OCI-LY7 (cell line): ENCODE measurements at regions not wholly inside any gene's neighbourhood (a gene's known extent, or its start where the extent isn't known, plus 50 kb on each side); places are given as distances from the start of the nearest gene placed in this dataset.

ENCODE experiments used
- BruUV-seq: library from RNA; stranded (reverse); fragments of 400-500 nt; replicated peaks from 2 replicates; lab custom pipeline; 2021; lab: Mats Ljungman, UMichigan
- CTCF ChIA-PET: fragments of 300-600 bp; sonication (Branson Sonifier 250); formaldehyde crosslinking; loops from one replicate; lab custom pipeline; 2022; ENCODE audit warnings: antibody characterized with exemption; ENCODE audit not compliant: unreplicated experiment; lab: Charles Lee
- POLR2A ChIA-PET: fragments of 300-600 bp; sonication (Branson Sonifier 250); formaldehyde crosslinking; loops from one replicate; lab custom pipeline; 2022; ENCODE audit warnings: antibody characterized with exemption; lab: Charles Lee
- DNase-seq: peaks from one replicate; pipeline ENCODE4 v3.0.0-alpha.2; 2015; ENCODE audit warnings: low spot score
- H2AFZ ChIP-seq: fragments of 200-600 bp; sonication (generic), shearing (Covaris generic); 2 replicates; pipeline ENCODE4 v1.6.1; 2014; ENCODE audit warnings: mild to moderate bottlenecking, antibody characterized with exemption, low read length, moderate library complexity
- H3K27ac ChIP-seq: fragments of 200-600 bp; sonication (generic); 2 replicates; pipeline ENCODE4 v1.5.1; 2014; ENCODE audit warnings: mixed run types, low read depth, mild to moderate bottlenecking, moderate library complexity, low read length, inconsistent platforms; ENCODE audit not compliant: poor library complexity, severe bottlenecking
- H3K36me3 ChIP-seq: fragments of 200-600 bp; sonication (generic); 2 replicates; pipeline ENCODE4 v1.6.1; 2014; ENCODE audit warnings: mild to moderate bottlenecking, antibody characterized with exemption, low read length, moderate library complexity, mixed read lengths; ENCODE audit not compliant: insufficient read depth
- H3K4me1 ChIP-seq: fragments of 200-600 bp; sonication (generic); 2 replicates; pipeline ENCODE4 v1.5.1; 2014; ENCODE audit warnings: mild to moderate bottlenecking, low read length; ENCODE audit not compliant: insufficient read depth, poor library complexity, severe bottlenecking
- H3K4me2 ChIP-seq: fragments of 200-600 bp; sonication (generic); 2 replicates; pipeline ENCODE4 v1.6.1; 2014; ENCODE audit warnings: mild to moderate bottlenecking, low read length
- H3K4me3 ChIP-seq: fragments of 200-600 bp; sonication (generic); 2 replicates; pipeline ENCODE4 v1.5.1; 2014; ENCODE audit warnings: mild to moderate bottlenecking, low read depth, low read length; ENCODE audit not compliant: poor library complexity, severe bottlenecking
- H3K79me2 ChIP-seq: fragments of 200-600 bp; sonication (generic); 2 replicates; pipeline ENCODE4 v1.6.1; 2016; ENCODE audit warnings: low read depth, mild to moderate bottlenecking, low read length, moderate library complexity, mixed read lengths; ENCODE audit not compliant: insufficient read depth
- H3K9me2 ChIP-seq: fragments of 200-600 bp; sonication (generic); 2 replicates; pipeline ENCODE4 v1.6.1; 2016; ENCODE audit warnings: mild to moderate bottlenecking, low read length, mixed read lengths; ENCODE audit not compliant: insufficient read depth
- H3K9me3 ChIP-seq: fragments of 200-600 bp; sonication (generic); 2 replicates; pipeline ENCODE4 v1.6.1; 2014; ENCODE audit warnings: mild to moderate bottlenecking, mixed run types, low read length, mixed read lengths
- H4K20me1 ChIP-seq: fragments of 200-600 bp; sonication (generic); 2 replicates; pipeline ENCODE4 v1.6.1; 2014; ENCODE audit warnings: mild to moderate bottlenecking, antibody characterized with exemption, low read length, moderate library complexity, mixed read lengths; ENCODE audit not compliant: insufficient read depth
- EZH2phosphoT487 ChIP-seq: fragments of 200-600 bp; sonication (generic); IDR thresholded peaks from 2 replicates; pipeline ENCODE4 v1.6.1; 2018; ENCODE audit warnings: low read depth, borderline replicate concordance, mild to moderate bottlenecking, mixed run types, antibody characterized with exemption, low read length, moderate library complexity, mixed read lengths
- intact Hi-C: fragments of 100-400 bp; cut with micrococcal nuclease; formaldehyde crosslinking; loops from one replicate; pipeline ENCODE4 v1.10.0; 2022; ENCODE audit not compliant: unreplicated experiment
- TF ChIP-seq, protein P1 (sequence below): fragments of 200-600 bp; sonication (generic); conservative IDR thresholded peaks from 2 replicates; pipeline ENCODE4 v1.5.1; 2014; ENCODE audit warnings: mild to moderate bottlenecking, antibody characterized with exemption, low read length, moderate library complexity, mixed read lengths

GRCh38 chr3:59685432-59685831 is 635.6 kb upstream of the CFAP20DC start:
- no peaks in the 10 kb centered on the region for H3K36me3 ChIP-seq
- no peak overlapping the region for H3K27ac ChIP-seq
- no peaks in the 10 kb centered on the region for H3K9me2 ChIP-seq
- no peak overlapping the region for H3K4me2 ChIP-seq
- CTCF ChIA-PET, result no interaction called here
- no peak for TF ChIP-seq EZH2phosphoT487
- TF ChIP-seq, protein P1, sequence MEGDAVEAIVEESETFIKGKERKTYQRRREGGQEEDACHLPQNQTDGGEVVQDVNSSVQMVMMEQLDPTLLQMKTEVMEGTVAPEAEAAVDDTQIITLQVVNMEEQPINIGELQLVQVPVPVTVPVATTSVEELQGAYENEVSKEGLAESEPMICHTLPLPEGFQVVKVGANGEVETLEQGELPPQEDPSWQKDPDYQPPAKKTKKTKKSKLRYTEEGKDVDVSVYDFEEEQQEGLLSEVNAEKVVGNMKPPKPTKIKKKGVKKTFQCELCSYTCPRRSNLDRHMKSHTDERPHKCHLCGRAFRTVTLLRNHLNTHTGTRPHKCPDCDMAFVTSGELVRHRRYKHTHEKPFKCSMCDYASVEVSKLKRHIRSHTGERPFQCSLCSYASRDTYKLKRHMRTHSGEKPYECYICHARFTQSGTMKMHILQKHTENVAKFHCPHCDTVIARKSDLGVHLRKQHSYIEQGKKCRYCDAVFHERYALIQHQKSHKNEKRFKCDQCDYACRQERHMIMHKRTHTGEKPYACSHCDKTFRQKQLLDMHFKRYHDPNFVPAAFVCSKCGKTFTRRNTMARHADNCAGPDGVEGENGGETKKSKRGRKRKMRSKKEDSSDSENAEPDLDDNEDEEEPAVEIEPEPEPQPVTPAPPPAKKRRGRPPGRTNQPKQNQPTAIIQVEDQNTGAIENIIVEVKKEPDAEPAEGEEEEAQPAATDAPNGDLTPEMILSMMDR, result no peak
- H3K4me3 ChIP-seq, result no peak overlapping the region
- no peaks in the 10 kb centered on the region for H3K9me3 ChIP-seq
- BruUV-seq, result no TSS peak
- H2AFZ ChIP-seq, result no peak overlapping the region
- intact Hi-C loops, result no loop called here
- no peaks in the 10 kb centered on the region for H3K4me1 ChIP-seq
- no peak for DNase-seq
- no peaks in the 10 kb centered on the region for H4K20me1 ChIP-seq
- no peaks in the 10 kb centered on the region for H3K79me2 ChIP-seq
- POLR2A ChIA-PET, result no interaction called here

DNA sequence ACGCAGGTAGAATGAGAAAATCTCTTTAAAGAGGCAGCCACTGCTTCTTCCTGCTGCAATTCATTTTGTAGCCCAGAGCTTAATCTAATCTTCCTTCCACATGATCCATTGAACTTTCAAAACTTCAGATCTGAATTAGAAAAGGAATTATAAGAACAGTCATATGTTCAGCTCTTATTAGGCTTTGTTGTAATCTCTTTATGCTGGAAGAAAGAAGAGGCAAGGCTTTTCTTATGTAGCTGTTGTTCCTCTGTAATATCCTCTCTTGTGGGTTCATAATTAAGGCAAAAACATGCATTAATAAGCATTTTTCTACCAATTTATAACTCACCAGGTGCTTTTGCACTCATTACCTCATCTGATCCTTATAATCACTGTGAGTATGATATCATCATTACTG is 634.9 kb upstream of the CFAP20DC start:
- Histone ChIP-seq H4K20me1 (no peaks in the 10 kb centered on the region), H3K79me2 (no peaks in the 10 kb centered on the region), H3K4me3 (no peak overlapping the region), H3K4me2 (no peak overlapping the region), H3K27ac (no peak overlapping the region), H3K4me1 (no peaks in the 10 kb centered on the region), H3K9me2 (no peaks in the 10 kb centered on the region), H3K36me3 (no peaks in the 10 kb centered on the region), H2AFZ (no peak overlapping the region), H3K9me3 (no peaks in the 10 kb centered on the region)
- no TSS peak for BruUV-seq
- no peak for DNase-seq
- ChIA-PET POLR2A (no interaction called here), CTCF (no interaction called here)
- TF ChIP-seq, protein P1, result no peak
- no peak for TF ChIP-seq EZH2phosphoT487
- intact Hi-C loops, result no loop called here

GRCh38 chr3:59680919-59681318 is 631.1 kb upstream of the CFAP20DC start:
- POLR2A ChIA-PET, result no interaction called here
- Histone ChIP-seq H3K4me2 (no peak overlapping the region), H3K9me3 (no peaks in the 10 kb centered on the region), H3K9me2 (no peaks in the 10 kb centered on the region), H2AFZ (no peak overlapping the region), H3K27ac (no peak overlapping the region), H4K20me1 (no peaks in the 10 kb centered on the region), H3K36me3 (no peaks in the 10 kb centered on the region), H3K79me2 (no peaks in the 10 kb centered on the region), H3K4me1 (no peaks in the 10 kb centered on the region), H3K4me3 (no peak overlapping the region)
- intact Hi-C loops, result no loop called here
- TF ChIP-seq EZH2phosphoT487, result no peak
- TF ChIP-seq, protein P1, result no peak
- BruUV-seq, result no TSS peak
- no peak for DNase-seq
- CTCF ChIA-PET, result no interaction called here
